Activated CD8-positive, alpha-beta T cell treated with anti-CD3 and anti-CD28 coated beads for 36 hours (primary cell): ENCODE measurements at regions not wholly inside any gene's neighbourhood (a gene's known extent, or its start where the extent isn't known, plus 50 kb on each side); places are given as distances from the start of the nearest gene placed in this dataset.

Source experiments
- ATAC-seq: fragments of 200-7000 bp; cut with Tn5 transposase; one replicate; pipeline ENCODE4 v1.10.0; 2021; ENCODE audit warnings: mild to moderate bottlenecking, moderate library complexity
- CTCF ChIA-PET: fragments of 350-600 bp; sonication (Branson Sonifier 250); formaldehyde crosslinking; loops from one replicate; lab custom pipeline; 2021; ENCODE audit warnings: antibody characterized with exemption; lab: Charles Lee
- POLR2A ChIA-PET: fragments of 350-600 bp; sonication (Branson Sonifier 250); formaldehyde crosslinking; loops from one replicate; lab custom pipeline; 2021; ENCODE audit warnings: antibody characterized with exemption; lab: Charles Lee
- DNase-seq: peaks from one replicate; pipeline ENCODE4 v3.0.0-alpha.2; 2020
- H3K27ac Mint-ChIP-seq: one replicate; pipeline ENCODE4 v1.8.0; 2021; ENCODE audit warnings: mild to moderate bottlenecking, mixed read lengths
- H3K27me3 Mint-ChIP-seq: one replicate; pipeline ENCODE4 v1.8.0; 2021; ENCODE audit warnings: mixed read lengths
- H3K36me3 Mint-ChIP-seq: one replicate; pipeline ENCODE4 v1.8.0; 2021; ENCODE audit warnings: low read depth, mixed read lengths
- H3K4me1 Mint-ChIP-seq: one replicate; pipeline ENCODE4 v1.8.0; 2021; ENCODE audit warnings: low read depth, mixed read lengths
- H3K4me3 Mint-ChIP-seq: one replicate; pipeline ENCODE4 v1.8.0; 2021; ENCODE audit warnings: mild to moderate bottlenecking, moderate library complexity, mixed read lengths
- H3K9me3 Mint-ChIP-seq: one replicate; pipeline ENCODE4 v1.8.0; 2021; ENCODE audit warnings: mixed read lengths
- intact Hi-C: fragments of 100-400 bp; cut with micrococcal nuclease; formaldehyde crosslinking; loops from one replicate; pipeline ENCODE4 v1.10.0; 2022
- TF ChIP-seq, protein P1 (sequence below): fragments of 200-600 bp; IDR thresholded peaks from one replicate; pipeline ENCODE4 v1.8.0; 2022; ENCODE audit warnings: antibody characterized with exemption, mild to moderate bottlenecking

DNA sequence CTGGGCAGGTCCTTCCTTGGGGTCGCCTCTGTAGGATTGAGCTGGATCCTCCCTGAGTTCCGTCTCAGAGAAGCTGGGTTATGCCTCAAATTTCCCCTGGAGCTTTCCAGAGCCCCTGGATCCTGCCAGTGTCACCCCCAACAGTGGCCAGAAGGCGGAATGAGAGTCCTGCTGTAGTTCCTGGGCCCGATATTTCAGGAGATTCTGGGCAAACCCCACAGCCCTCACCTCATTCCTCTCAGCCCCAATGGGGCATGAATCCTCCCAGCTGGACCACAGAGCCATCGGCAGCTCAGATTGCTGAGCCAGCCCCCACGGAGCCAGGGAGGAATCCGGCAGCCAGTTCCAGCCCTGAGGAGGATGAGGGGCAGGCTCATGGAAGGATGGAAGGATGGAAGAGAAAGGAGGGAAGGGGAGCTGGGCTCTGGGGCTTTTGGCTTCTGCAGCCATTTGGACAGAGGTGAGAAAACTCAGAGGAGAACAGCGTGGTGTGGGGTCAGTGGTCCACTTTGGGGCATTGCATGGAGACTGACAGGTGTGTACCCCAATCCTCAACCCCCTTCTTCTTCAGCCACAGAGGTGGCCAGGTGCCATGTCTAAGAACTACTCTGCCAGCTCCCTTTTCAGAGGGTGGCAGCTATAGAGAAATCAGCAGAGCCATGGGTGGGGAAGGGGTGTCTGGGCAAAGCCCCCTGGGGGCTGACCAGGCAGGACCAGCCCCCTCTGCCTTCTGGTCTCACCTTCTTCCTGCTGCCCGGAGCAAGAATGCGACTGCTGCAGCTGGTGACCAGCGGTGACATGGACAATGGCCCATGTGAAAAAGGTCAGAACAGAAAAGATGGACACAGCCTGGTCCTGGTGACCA, 867.6 kb downstream of the TBC1D22A start:
- Mint-ChIP-seq H3K4me3 (no peak overlapping the region), H3K4me1 (no peaks in the 10 kb centered on the region), H3K27ac (no peak overlapping the region), H3K27me3 (peaks cover 13% of the 10 kb centered on the region), H3K36me3 (no peaks in the 10 kb centered on the region), H3K9me3 (peaks cover 4% of the 10 kb centered on the region)
- ChIA-PET CTCF (no interaction called here), POLR2A (interaction anchor here (1.1 kb wide), 1 partner anchor 29 kb away, joined by 3 read pairs; no protein-coding TSS in a partner anchor)
- no peak for ATAC-seq
- TF ChIP-seq, protein P1, sequence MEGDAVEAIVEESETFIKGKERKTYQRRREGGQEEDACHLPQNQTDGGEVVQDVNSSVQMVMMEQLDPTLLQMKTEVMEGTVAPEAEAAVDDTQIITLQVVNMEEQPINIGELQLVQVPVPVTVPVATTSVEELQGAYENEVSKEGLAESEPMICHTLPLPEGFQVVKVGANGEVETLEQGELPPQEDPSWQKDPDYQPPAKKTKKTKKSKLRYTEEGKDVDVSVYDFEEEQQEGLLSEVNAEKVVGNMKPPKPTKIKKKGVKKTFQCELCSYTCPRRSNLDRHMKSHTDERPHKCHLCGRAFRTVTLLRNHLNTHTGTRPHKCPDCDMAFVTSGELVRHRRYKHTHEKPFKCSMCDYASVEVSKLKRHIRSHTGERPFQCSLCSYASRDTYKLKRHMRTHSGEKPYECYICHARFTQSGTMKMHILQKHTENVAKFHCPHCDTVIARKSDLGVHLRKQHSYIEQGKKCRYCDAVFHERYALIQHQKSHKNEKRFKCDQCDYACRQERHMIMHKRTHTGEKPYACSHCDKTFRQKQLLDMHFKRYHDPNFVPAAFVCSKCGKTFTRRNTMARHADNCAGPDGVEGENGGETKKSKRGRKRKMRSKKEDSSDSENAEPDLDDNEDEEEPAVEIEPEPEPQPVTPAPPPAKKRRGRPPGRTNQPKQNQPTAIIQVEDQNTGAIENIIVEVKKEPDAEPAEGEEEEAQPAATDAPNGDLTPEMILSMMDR = no peak
- intact Hi-C loops = no loop called here
- no peak for DNase-seq

DNA sequence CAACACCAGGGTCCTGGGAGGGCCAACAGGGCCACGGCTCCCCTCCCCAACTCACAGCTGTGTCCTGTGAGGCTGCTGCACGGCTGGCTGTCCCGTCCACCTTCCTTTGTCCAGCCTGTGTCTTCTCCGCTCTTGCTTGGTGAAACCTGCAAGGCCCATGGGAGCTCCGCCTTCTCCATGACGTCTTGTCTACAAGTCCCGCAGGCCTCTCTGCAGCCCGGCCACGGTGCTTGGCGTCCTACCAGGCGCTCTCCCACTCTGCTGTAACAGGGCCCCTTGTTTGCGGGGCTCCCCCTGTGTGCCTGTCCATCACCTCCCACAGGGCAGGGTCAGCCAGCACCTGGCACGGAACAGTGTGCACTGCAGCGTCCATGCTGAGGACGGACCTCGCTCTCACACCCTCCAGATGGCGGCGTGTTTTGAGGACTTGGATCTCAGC, 866.8 kb downstream of the TBC1D22A start:
- peaks cover 9% of the 10 kb centered on the region for H3K27me3 Mint-ChIP-seq
- ChIA-PET POLR2A (interaction anchor here (1.1 kb wide), 1 partner anchor 30 kb away, joined by 3 read pairs; no protein-coding TSS in a partner anchor), CTCF (no interaction called here)
- no peak overlapping the region for H3K27ac Mint-ChIP-seq
- intact Hi-C loops = no loop called here
- TF ChIP-seq, protein P1 = no peak
- H3K4me1 Mint-ChIP-seq = no peaks in the 10 kb centered on the region
- H3K4me3 Mint-ChIP-seq = no peak overlapping the region
- DNase-seq (no peak), ATAC-seq (no peak)
- H3K9me3 Mint-ChIP-seq = peaks cover 4% of the 10 kb centered on the region
- H3K36me3 Mint-ChIP-seq = no peaks in the 10 kb centered on the region

DNA sequence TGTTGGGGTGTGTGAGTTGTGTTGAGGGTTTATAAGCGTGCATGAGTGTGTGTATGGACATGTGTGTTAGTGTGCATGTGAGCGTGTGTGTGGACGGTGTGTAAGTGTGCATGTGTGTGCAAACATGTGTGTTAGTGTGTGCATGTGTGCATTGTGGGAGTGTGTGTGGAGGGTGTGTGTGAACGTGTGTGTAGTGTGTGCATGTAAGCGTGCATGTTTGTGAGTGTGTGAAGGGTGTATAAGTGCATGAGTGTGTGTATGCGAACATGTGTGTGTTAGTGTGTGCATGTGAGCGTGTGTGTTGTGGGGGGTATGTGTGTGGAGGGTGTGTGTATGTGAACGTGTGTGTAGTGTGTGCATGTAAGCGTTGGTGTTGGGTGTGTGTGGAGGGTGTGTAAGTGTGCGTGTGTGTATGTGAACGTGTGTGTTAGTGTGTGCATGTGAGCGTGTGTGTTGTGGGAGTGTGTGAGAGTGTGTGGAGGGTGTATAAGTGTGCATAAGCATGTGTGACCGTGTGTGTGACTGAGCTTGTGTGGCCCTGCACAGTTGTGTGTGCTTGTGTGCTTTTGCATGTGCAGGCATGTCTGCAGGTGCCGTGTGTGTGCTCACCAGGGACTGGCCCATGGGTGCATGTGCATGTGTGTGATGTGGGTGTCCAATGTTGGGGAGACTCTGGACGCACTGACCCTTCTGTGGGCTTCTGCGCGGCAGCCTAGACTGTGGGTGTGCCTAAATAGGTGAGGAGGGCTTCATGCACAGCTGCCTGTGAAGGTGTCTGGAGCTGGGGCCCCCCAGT, 866.2 kb downstream of the TBC1D22A start:
- intact Hi-C loops = no loop called here
- H3K27me3 Mint-ChIP-seq = peaks cover 6% of the 10 kb centered on the region
- TF ChIP-seq, protein P1 = no peak
- H3K4me1 Mint-ChIP-seq = no peaks in the 10 kb centered on the region
- H3K27ac Mint-ChIP-seq = no peak overlapping the region
- ChIA-PET CTCF (no interaction called here), POLR2A (no interaction called here)
- H3K4me3 Mint-ChIP-seq = no peak overlapping the region
- DNase-seq (no peak), ATAC-seq (no peak)
- no peaks in the 10 kb centered on the region for H3K36me3 Mint-ChIP-seq
- H3K9me3 Mint-ChIP-seq = peaks cover 3% of the 10 kb centered on the region

DNA sequence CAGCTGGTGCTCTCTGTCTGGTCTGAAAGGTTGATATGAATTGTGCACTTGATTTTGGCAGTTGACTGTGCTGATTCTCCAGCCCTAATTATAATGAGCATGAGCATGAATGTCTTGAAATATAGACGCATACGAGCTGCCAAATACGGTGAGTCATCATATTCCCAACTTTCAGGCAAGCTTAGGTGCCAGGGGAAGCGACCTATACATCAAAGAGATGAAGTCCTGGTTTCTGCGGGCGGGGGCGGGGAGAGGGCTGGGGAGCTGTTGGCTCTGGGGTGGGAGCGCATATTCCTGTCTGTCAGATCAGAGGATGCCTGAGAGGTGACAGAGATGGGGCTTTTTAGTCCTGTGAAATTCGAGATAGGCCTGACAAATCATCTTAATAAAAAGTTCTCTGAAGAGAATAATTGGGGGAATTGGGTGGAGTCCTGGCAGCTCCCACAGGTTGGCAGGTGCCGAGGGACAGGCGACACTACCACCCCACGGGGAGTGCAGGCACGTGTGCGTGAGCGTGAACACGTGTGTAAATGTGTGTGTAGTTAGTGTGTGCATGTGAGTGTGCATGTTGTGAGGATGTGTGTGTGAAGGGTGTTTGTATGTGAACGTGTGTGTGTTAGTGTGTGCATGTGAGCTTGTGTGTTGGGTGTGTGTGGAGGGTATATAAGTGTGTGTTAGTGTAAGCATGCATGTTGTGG, 865.3 kb downstream of the TBC1D22A start:
- ChIA-PET CTCF (no interaction called here), POLR2A (no interaction called here)
- H3K36me3 Mint-ChIP-seq = no peaks in the 10 kb centered on the region
- peaks cover 2% of the 10 kb centered on the region for H3K27me3 Mint-ChIP-seq
- no peaks in the 10 kb centered on the region for H3K9me3 Mint-ChIP-seq
- no peaks in the 10 kb centered on the region for H3K4me1 Mint-ChIP-seq
- TF ChIP-seq, protein P1 = no peak
- intact Hi-C loops = no loop called here
- H3K4me3 Mint-ChIP-seq = no peak overlapping the region
- ATAC-seq (no peak), DNase-seq (no peak)
- no peak overlapping the region for H3K27ac Mint-ChIP-seq
